Left forelimb (tissue), 1 donor: ENCODE measurements at regions not wholly inside any gene's neighbourhood (a gene's known extent, or its start where the extent isn't known, plus 50 kb on each side); places are given as distances from the start of the nearest gene placed in this dataset.
"Not testable (repeated sequence)": the region's sequence is repeated elsewhere in the genome, so short reads cannot be mapped to it uniquely, and the experiment has no call there.

Source experiments
- DNase-seq: peaks from one replicate; pipeline ENCODE4 v3.0.0-alpha.2; 2018; ENCODE audit warnings: low spot score

- not testable (repeated sequence) for DNase-seq
Measured at GRCh38 chr3:15993660-15994059, 180.8 kb upstream of the GALNT15 start.

DNA sequence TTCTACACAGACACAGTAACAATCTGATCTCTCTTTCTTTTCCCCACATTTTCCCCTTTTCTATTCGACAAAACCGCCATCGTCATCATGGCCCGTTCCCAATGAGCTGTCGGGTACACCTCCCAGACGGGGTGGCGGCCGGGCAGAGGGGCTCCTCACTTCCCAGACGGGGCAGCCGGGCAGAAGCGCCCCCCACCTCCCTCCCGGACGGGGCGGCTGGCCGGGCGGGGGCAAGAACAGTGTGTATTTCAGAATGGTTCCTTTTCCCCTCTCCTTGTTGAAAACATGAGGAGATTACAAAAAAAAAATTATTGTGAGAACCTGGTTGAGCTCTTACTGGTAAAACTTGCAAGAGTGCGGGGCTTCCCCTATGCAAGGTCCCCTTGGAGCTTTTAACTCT is 178.0 kb upstream of the GALNT15 start:
- DNase-seq, result not testable (repeated sequence)

GRCh38 chr3:15997274-15997943 is 177.1 kb upstream of the GALNT15 start:
- no peak for DNase-seq

GRCh38 chr3:15998911-15999310 is 175.6 kb upstream of the GALNT15 start:
- DNase-seq, result no peak

GRCh38 chr3:16004812-16005211 is 169.7 kb upstream of the GALNT15 start:
- no peak for DNase-seq

DNA sequence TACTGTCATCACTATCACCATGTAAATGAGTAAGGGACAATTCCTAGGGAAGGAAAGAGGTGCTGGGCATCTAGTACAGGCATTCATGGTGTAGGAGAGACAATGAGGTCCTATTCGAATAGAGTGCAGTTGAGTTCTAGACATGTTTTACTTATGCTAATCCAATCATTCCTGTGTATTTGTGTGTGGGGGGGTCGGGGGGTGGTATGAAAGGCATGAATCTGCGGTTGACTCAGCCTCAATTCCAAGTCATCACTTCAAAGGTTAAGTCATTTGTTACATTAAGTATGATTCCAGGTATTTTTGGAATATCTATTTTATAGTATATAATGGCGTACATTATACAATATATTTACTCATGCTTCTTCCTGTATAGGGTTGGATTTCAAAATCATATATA is 163.1 kb upstream of the GALNT15 start:
- no peak for DNase-seq

DNA sequence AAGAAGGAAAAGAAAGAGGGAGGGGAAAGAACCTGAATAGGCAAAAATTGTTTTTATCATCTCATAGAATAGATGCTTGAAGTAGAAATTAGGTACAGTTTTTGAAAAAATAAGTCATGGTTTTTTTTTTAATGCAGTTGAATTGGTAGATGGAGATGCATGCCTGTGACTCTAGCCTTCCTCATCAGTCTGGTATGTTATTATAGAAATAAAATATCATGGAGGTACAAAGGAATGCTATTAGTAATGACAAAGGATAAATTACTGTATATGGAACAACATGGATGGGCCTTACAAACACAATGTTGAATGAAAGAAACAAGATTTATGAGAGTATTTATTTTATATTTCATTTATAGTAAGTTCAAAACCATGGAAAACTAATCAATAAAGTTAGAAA is 162.4 kb upstream of the GALNT15 start:
- no peak for DNase-seq

- no peak for DNase-seq
Measured at GRCh38 chr3:16013568-16013967, 160.9 kb upstream of the GALNT15 start.

GRCh38 chr3:16021801-16022200 is 152.7 kb upstream of the GALNT15 start:
- DNase-seq, result not testable (repeated sequence)

GRCh38 chr3:16023881-16024280 is 150.6 kb upstream of the GALNT15 start:
- DNase-seq, result not testable (repeated sequence)

DNA sequence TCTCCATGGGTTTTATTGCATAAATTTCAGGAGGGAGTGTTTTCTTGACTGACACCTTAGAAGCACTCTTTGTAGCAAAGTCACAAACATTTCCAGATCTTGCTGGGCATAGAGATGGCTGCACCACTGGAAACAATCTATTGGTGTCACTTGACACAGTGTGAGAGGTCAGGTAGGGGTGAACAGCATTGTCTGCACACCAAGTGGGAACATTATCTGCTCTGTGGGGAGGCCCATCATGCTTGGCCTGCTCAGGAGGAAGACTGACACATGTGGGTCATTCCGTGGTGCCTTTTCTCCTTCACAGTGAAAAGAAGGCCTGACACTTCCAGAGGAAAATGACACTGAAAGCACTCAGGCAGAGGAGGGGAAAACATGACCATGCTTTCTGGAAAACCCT is 149.9 kb upstream of the GALNT15 start:
- no peak for DNase-seq

DNA sequence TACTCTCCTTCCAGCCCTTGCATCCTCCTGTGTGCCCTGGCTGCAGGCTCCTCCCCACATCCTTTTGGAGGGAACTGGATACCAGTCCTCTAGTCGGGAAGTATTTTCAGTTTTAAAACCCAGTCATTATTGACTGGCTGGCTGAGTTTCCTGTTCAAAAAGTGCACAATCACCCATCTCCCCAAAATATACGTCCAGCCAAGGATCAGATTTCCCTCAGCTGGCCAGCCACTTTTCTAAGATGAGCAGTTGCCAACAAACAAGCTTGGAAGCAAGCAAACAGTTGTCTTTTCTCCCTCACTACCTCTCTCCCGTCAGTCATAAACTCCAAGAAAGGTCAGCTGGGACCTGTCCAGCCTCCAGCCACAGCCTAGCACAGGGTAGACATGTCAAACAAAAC is 147.7 kb upstream of the GALNT15 start:
- DNase-seq, result no peak

DNA sequence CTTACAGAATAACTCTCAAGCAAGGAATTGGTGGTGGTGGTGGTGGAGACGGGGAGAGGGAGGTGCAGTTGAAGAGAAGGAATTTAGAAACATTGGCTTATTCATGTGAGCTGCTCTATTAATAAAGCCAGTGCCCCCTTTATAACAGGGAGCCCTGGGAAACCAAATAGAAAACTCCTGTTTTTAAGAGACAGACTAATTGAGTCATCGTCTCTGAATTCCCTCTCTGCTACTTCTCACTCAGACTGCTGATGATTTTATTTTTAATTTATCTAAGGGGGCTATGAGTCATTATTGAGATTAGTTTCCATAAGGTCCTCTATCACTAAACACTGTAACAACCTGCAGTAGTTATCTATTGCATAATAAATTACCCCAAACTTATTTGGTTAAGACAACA is 145.9 kb upstream of the GALNT15 start:
- no peak for DNase-seq

DNA sequence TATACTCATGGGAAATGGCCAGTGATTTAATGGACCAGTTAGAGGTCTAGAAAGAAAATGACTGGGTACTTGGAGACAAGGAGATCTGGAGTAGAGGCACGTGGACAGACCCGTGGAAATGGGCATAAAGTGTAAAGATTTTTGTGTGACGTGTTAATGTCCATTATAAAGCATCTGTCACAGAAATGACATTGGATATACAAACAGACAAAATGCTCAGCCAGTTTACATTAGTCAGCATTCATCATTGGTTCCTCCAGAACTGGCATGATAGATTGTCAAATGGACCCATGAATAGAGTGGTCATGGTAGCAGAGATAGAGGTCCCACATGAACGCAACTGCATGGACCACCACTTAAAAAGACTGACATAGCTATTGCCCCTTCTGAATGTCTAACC is 144.1 kb upstream of the GALNT15 start:
- no peak for DNase-seq

DNA sequence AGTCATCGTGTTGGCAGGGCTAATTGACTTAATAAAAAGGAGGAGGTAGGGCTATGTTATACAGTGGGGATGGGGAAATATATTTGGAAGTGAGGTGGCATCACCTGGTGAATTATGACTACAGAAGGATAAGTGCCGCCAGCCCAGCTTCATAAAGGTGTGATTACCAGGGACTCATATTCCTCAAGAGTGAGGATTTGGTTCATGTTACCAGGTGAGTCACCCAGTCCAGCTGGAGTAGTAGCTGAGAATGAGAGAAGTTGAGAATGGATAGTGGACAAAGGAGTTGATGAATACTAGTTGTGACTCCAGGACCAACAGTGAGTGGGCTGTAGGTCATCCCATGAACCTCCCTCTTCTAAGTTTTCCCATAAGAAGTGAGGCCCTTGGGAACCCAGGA is 143.0 kb upstream of the GALNT15 start:
- no peak for DNase-seq

DNA sequence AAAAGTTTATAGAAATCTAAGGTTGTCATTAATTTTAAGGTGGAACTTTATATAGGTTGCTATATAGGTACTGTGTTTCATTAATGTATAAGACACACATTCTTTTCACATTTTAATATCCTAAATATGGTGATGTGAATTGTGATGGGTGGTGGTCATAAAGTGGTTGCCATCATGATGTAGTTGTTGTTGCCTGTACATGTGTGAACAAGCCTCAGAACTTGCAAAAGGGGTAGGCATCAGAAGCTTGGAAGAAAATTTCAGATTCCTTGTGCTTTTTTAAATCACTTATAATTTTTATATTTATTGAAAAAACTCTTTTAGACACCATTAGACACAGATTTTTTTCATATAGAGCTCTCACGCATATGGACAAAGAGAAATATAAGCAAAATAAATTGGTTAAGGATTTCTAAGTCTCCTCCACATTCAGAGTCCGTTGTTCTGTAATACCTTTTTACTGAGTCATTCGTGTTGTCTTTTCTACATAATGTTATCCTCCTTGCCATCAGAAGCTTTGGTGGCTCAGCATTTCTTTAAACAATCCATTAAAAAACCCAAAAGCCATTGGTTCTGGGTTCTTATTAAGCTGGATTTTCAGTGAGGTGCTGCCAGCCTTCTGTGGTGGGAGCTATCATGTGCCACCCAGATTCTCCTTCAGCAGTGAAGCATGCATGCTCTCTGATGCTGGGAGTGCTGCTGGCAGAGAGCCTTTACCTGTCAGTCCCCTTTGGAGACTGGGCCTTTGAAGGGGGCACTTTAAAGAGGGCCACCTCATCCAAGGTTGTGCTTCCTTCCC is 140.4 kb upstream of the GALNT15 start:
- no peak for DNase-seq

DNA sequence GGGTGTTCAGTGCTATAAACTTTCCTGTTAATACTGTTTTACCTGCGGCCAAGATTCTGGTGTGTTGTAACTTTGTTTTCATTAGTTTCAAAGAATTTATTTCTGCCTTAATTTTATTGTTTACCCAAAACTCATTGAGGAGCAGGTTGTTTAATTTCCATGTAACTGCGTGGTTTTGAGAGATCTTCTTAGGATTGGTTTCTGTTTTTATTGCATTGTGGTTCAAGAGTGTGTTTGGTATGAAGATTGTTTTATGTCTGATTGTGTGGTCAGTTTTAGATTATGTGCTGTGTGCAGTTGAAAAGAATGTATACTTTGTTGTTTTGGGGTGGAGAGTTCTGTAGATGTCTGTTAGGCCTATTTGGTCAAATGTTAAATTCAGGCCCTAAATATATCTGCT is 133.5 kb upstream of the GALNT15 start:
- no peak for DNase-seq

DNA sequence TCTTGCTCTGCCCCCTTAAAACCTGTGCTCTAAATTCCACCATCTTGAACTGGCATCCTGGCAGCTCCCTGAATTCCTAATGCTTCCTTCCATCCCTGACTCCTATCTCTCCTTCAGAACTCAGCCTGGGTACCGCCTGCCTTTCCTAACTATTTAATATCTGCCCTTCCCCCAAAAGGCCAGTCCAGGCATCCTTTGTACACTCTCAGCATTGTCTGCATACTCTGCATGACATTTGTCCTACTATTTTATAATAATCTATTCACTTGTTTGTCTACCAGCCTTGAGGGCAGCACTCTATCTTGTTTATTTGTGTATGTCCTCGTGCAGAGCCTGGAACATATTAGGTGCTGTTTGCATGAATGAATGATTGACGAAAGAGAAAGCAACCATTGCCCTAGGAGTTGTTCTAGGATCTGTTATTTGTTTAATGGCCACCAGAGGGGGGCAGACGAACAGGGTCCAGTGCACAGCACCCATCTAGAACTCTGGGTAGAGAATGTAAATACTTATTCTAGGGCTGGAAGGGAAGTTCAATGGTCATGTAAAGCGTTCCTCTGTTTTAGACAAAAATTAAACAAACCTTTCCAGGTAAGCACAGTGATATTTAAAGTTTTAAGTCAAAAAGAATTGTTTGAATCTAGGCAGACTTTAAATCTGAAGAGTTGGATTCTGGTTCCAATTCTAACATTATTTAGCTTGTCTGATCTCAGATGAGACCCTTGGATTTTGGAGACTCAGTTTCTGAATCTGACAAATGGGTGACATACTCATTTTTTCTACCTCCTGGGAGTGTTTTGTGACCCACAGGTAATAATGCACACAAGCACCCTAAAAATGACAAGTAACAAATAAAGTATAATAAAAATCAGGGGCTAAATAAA is 125.8 kb upstream of the GALNT15 start:
- no peak for DNase-seq

DNA sequence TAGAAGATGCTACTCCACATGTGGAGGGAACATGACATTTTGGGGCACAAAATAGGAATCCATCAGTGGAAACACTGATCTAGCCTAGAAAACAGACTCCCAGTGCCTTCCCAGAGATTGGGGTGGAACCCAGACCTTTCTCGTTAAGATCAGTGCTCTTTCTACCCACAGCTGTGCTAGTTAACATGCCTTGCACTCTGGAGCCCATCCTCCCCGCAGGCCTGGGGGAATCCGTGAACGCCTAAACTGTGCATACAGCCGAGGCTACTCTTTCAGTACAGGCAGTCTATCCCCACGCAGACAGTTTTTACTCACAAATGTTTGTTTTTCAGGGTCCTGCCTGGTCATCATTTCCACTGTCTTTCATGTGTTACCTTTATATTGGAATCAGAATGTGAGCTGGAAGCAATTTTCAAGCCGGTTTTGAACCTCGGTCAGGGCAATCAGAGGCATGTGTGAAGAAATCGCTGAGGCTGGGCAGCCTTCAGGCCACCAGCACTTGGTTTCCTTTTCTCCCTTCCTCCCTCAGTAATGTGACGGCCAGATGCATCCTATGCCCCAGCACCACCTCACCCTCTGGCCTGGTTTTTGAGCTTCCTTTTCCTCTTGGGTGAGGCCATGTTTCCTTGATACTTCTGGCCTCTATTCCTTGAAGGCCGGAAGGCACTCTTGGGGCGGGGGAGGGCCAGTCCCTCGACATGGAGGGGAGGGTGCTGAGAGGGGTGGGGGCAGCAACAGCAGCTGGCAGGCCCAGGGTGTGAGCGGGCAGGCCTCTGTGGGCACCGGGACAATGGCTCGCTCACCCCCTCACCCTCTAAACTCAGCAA is 123.6 kb upstream of the GALNT15 start:
- no peak for DNase-seq

DNA sequence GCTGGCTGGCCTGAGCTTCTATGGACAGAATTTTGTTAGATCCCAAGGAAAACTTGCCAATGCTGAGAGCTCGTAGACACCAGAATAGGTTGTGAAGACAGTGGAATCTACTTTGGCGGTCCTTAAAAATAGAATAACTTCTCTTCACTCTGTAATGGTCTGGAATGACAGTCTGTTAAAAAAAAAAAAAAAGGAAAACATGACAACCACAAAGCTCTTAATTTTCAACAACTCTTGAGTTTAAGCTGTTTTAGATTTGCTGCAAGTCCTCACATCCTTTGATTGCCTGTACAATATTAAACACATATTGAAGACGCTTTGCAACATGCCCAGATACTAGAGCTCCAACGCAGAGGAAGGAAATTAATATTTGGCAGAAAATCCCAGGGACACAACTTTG is 122.8 kb upstream of the GALNT15 start:
- no peak for DNase-seq

- no peak for DNase-seq
Measured at GRCh38 chr3:16052964-16053363, 121.5 kb upstream of the GALNT15 start.

- no peak for DNase-seq
Measured at GRCh38 chr3:16053794-16054193, 120.7 kb upstream of the GALNT15 start.
